HG03108 (cell line): ENCODE measurements at regions not wholly inside any gene's neighbourhood (a gene's known extent, or its start where the extent isn't known, plus 50 kb on each side); places are given as distances from the start of the nearest gene placed in this dataset.

ENCODE experiments used
- ATAC-seq: cut with Tn5 transposase; IDR thresholded peaks from one replicate; pipeline ENCODE4 v1.9.1; 2021; ENCODE audit warnings: moderate library complexity; ENCODE audit not compliant: unreplicated experiment

DNA sequence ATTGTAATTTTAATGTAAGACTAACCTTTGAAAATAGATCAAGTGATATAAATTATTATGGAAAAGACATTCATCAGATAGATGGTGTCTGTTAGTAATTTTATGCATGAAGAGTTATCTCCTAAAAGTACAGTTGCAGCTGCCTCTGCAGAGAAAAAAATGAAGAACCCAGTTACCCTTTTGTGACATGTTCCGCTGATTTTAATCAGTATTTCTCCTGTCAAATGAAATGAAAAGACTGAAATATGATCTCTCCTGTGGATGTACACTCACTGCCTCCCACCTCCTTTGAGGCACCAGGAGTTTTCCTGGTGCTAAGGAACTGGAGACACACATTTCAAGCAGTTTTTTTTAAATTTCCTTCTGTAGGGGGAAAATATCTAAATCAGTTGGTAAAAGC, 277.4 kb downstream of the KIF4B start:
- ATAC-seq: no peak

DNA sequence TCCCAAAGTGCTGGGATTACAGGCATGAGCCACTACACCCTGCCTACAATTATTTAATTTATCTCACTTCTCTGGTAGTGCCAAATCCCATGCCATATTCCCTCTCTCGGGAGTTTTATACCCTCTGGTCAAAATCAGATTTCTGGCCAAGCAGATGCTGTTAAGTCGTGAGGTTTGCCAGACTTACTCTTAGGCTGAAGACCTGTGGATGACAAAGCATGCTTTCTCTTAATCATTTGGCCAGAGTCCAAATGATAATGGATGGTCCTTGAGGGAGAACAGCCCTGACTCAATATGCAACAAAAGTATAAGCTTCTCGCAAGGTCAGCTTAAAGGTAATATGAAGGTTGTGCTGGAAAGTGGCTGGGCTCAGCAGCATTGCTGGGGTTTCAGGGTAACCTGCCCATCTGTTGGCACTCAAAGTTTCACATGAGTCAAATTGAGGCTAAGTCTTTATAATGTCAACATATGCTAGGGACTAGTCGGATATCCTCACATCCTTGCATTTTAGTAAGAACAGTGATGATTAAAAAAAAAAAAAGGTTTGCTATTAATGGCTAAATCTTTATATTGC, 280.1 kb downstream of the KIF4B start:
- no peak for ATAC-seq

DNA sequence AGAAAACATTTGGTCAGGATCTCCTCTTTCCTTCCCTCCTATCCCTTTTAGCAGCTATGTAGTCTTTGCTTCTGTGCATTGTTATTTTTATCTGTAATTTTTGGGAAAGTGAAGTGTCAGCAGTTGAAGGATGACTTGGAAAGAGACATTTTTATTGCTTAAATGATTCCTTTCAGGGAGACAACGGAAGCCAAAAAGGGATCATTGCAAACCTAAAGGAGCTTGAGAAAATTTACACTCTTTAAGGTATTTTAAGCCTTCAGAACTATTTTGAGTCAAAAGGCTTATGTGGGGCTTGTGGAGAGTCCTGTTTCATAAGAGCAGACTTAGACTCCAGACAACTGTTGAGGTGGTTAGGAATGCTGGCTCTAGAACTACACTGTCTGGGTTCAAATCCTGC, 281.6 kb downstream of the KIF4B start:
- ATAC-seq: no peak

DNA sequence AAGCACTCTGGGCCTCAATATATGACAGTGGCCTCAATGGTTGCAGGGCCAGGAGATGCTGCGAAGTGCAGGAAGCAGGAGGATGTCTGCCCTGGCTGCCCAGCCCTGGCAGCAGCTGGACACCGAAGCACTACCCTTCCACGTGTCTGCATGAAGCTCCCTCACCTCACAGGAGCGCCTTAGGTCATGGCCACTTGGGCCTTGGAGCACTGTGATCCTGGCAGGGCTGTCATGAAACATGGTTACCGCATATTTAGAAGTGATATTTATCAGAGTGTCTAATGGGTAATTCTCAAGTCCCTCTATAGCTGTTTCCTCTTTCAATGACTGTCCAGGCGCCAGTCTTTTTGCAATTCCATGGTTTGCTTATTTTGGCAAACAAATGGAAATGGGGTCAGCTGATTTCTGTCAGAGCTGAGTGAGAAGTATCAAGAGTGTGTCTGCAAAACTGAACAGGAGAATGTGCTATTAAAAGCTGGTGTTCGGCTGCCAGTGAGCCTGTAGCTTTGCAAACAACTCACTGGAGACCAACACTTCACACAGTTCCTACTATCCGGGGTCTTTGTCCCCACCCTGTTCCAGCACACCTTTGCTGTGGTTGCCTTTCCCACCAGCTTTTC, 285.9 kb downstream of the KIF4B start:
- ATAC-seq: no peak

DNA sequence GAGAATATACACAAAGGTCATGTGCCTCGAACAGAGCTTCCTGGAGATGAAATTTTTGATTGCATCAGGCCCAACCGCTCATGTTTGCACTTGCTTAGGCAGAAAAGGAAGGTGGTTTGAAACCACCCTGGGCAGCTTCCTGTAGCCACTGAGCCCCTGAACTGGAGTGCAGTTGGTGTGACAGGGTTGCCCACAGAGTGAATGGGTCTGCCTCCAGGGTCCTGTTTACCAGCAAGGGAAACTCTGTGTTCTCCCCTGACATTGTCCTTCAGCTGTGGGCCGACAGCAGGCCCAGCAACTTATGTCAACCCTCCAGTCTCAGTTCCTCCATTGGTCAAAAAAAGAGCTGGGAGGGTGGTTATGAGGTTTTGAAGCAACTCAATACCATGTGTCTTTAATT, 289.6 kb downstream of the KIF4B start:
- no peak for ATAC-seq

DNA sequence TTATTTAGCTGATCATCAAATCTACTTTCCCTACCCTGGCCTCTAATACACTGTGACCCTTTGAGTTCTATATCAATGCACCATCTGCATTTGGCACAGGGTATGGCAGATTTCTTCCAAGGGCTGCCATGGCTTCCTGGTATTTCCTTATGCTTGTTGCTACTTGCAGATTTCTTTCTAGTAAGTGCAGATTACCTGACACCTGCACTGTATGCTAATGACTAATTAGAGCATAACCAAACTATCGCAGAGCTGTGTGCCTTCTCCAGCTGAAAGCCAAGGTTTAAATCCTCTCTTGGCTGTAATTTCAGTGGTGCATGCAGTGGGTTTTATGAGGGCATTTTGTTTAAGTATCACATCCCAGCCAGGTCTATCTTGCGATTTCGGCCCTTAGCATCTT, 293.7 kb downstream of the KIF4B start:
- no peak for ATAC-seq

GRCh38 chr5:155308289-155308688, 294.7 kb downstream of the KIF4B start:
- ATAC-seq: no peak

DNA sequence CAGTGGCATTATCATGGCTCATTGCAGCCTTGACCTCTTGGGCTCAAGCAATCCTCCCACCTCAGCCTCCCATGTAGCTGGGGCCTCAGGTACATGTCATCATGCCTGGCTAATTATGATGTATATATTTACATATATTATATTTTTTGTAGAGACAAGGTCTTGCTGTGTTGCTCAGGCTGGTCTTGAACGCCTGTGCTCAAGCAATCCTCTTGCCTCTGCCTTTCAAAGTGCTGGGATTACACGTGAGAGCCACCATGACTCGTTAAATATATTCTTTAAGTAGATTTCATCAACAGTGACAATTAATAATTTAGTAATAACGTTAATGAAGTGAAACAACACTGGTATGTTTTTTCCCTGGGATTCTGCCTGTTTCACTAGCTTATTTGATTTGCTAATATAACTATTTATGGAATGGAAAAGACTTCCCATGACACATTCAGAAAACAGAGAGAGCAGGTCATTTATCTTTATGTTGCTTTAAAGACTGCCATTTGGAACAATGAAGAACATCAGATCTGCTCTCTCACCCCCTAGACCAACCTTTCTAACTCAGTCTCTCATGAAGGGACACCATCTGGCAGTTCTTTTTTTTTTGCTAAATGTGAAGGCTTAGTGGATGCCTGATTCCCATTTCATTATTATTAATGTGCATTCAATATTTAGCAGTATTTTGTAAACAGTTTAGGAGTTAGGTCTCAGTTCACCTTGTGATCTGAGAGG, 295.6 kb downstream of the KIF4B start:
- no peak for ATAC-seq

DNA sequence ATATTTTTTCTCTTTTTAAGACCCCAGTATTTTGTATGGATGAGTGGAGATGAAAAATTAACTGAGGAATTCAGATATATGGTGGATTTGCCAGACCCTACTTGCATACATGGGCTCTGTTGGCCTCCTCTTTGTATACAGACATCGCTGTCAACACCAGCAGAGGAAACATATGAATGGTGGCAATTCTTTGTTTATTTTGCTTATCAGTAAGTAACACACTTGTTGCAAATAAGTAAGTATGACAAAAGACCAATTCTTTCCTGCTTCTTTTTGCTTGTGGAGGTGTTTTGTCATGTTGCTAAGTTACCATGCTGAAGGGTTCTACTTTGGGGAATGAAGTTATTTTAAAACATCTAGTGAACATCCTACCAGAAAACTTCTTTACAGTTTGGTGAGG, 298.2 kb downstream of the KIF4B start:
- no peak for ATAC-seq

DNA sequence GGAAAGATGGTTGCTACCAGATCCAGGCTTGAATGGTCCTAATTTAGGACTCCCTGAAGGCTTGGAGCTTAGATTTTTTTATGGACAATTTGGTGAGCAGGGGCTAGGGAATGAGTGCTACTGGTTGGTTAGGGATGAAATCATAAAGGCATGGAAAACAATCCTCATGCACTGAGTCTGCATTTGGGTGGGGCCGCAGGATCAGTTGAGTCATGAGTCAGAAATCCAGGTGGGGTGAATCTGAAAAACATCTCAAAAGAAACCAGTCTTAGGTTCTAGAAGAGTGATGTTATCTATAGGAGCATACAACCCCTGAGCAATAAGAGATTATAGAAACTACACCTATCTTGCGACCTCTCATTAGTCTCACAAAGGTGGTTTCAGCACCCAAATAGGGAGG, 300.0 kb downstream of the KIF4B start:
- no peak for ATAC-seq

DNA sequence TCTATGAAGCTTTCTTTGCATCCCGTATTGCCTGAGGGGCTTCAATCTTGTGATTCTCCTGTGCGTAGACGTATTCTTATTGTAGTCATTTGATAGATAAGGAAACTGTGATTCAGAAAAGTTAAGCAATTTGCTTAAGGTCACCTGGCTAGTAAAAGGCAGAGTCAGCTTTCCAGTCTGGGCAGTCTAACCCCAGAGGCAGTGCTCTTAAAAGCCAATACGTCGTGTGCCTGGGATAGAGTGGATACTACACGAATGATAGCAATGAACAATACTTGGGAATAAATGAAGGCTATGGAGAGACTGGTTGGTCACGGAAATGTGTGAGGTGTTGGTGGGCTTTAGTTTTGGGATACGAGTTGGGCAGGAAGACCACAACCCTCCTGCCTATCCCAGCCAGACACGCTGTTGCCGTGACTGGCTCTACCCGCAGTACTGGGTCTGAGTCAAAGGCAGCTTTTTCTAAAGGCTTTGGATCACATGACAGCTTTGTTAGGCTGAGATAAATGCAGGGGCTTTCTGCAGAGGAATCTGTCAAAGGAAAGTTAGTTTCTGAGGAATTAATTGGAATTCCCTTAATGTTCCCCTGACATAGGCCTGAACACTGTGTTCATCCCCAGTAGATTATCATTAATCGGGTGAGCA, 302.6 kb downstream of the KIF4B start:
- ATAC-seq: no peak

- no peak for ATAC-seq
Observed at GRCh38 chr5:155332618-155333017, 319.1 kb downstream of the KIF4B start.

GRCh38 chr5:155342956-155343355, 329.4 kb downstream of the KIF4B start:
- ATAC-seq: no peak

GRCh38 chr5:155343468-155343867, 329.9 kb downstream of the KIF4B start:
- ATAC-seq: no peak

DNA sequence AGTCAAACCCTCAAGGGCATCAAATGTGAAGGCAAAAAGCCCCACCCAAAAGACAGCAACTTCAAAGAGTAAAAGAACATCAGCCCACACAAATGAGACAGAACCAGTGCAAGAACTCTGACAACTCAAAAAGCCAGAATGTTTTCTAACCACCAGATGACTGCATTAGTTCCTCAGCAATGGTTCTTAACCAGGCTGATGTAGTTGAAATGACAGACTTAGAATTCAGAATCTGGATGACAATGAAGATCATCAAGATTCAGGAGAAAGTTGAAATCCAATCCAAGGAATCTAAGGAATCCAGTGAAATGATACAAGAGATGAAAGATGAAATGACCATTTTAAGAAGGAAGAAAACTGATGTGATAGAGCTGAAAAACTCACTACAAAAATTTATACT, 339.7 kb downstream of the KIF4B start:
- ATAC-seq: no peak

GRCh38 chr5:155366096-155366495, 352.5 kb downstream of the KIF4B start:
- ATAC-seq: no peak

GRCh38 chr5:155367841-155368240, 354.3 kb downstream of the KIF4B start:
- ATAC-seq: no peak

- no peak for ATAC-seq
Observed at GRCh38 chr5:155368490-155368889, 354.9 kb downstream of the KIF4B start.

- ATAC-seq: no peak
Observed at GRCh38 chr5:155380480-155380879, 366.9 kb downstream of the KIF4B start.

- ATAC-seq: no peak
Observed at GRCh38 chr5:155381654-155382053, 368.1 kb downstream of the KIF4B start.

DNA sequence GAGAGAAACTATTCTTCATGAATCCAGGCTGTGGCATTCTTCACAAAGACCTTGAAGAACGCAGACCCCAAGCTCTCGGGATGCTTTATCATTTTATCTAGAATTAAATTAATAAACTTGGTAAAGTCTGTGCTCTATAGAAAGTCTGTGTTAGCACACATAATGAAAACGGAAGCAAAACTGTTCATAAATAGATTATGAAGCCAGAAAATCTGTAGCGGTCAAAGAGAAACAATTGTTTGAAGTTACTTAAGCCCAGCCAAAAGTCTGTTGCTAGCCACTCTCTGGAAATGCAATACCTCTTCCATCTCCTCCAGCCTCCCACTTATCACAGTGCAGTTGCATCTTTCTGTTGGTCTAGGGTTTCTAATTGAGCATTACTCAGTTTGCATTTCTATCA, 375.9 kb downstream of the KIF4B start:
- ATAC-seq: no peak

GRCh38 chr5:155394727-155395126, 381.2 kb downstream of the KIF4B start:
- no peak for ATAC-seq
